GM20000 (cell line): ENCODE measurements at regions not wholly inside any gene's neighbourhood (a gene's known extent, or its start where the extent isn't known, plus 50 kb on each side); places are given as distances from the start of the nearest gene placed in this dataset.

ENCODE experiments used
- DNase-seq: peaks from one replicate; pipeline ENCODE4 v3.0.0; 2012; ENCODE audit warnings: low spot score
- TF ChIP-seq, protein P1 (sequence below): IDR thresholded peaks from 2 replicates; pipeline ENCODE4 v1.5.1; 2012; ENCODE audit warnings: mild to moderate bottlenecking, control low read depth; ENCODE audit errors: extremely low read depth, missing control alignments

DNA sequence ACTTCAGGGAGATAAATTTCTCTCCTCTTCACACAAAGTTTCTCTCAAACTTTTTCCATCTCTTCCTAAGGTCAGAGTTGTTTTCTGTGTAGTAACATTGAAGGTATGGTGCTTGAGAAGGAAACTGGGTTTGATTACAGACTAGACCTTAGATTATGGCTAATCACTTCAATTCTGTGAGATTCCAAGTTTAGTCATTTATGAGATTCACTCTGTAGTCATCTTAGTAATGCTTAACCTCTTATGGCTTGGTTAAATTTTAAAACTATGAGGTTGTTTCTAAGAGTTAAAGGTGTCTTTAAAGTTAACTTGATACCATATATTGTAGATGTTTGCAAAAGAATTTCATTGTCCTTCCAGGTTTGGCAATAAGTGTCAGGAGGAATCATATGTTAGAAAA is 1092.2 kb downstream of the KCNT2 start:
- no peak for DNase-seq

DNA sequence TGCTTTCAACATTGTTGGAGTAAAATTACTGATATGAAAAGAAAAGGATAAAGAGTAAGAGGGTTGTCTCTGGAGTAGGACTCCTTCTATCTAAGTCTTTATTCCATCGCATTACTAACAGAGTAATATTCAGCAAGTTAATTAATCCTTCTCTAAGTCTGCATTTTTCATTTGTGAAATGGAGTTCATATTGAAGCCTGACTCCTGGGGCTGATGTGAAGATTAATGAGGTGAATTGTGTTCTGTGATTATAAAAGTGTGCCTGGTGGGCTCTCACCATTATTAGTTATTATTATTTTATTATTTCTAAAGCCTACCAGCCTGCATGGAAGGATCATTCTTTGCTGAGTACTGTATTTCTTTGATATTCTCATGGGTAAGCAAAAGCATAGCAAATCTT is 1096.7 kb downstream of the KCNT2 start:
- no peak for DNase-seq
- TF ChIP-seq, protein P1, sequence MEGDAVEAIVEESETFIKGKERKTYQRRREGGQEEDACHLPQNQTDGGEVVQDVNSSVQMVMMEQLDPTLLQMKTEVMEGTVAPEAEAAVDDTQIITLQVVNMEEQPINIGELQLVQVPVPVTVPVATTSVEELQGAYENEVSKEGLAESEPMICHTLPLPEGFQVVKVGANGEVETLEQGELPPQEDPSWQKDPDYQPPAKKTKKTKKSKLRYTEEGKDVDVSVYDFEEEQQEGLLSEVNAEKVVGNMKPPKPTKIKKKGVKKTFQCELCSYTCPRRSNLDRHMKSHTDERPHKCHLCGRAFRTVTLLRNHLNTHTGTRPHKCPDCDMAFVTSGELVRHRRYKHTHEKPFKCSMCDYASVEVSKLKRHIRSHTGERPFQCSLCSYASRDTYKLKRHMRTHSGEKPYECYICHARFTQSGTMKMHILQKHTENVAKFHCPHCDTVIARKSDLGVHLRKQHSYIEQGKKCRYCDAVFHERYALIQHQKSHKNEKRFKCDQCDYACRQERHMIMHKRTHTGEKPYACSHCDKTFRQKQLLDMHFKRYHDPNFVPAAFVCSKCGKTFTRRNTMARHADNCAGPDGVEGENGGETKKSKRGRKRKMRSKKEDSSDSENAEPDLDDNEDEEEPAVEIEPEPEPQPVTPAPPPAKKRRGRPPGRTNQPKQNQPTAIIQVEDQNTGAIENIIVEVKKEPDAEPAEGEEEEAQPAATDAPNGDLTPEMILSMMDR = no peak

More for the DNA sequence above, 1092.2 kb downstream of the KCNT2 start:
- TF ChIP-seq, protein P1 = no peak

DNA sequence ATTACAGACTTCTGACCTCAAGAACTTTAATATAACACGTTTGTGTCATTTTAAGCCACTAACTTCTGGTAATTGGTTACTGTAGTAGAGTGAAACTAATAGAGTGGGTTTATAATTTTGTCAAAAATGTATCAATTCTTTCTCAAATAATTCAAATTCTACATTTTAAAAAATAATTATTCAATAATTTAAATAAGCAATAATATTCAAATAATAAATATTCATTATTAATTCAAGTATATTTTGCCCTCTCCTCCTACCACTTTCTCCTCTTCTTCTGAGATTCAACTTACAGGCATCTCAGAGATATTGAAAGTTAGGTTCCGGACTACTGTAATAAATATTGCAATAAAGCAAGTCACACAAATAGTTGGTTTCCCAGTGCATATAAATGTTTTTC is 1107.1 kb downstream of the KCNT2 start:
- DNase-seq = no peak
- TF ChIP-seq, protein P1 = no peak

DNA sequence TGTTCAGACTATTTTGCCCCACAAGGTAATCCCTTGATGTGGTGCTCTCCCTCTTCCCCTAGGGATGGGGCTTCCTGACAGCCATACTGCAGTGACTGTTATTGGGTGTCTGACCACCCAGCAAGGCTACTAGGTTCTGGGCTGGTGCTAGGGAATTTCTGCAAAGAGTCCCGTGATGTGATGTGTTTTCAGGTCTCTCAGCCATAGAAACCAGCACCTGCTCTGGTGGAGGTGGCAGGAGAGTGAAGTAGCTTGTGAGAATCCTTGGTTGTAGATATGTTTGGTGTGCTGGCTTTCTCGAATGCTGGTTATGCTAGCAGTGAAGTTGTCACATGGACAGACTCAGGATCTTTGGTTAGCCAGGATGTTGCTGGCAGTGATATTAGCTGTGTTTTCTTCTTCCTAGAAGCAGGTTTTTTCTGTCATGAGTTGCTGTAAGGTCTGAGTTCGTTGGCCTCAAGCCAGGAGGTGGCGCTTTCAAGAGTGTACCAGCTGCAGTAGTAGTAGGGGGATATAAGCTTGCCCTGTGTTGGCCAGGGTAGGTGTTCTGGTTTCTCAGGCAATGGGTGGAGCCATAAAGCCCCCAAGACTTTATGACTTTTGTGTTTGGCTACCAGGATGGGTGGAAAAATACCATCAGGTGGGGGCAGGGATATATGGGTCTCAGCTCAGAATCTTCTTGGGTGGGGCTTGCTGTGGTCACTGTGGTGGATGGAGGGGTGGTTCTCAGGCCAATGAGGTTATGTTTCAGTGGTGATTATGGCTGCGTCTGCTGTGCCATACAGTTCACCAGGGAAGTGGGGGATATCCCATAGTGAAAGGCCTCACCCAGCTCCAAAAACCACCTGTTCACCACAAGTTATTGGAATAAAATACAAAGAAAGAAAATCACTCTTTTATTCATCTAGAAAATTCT is 1112.3 kb downstream of the KCNT2 start:
- TF ChIP-seq, protein P1 = no peak
- no peak for DNase-seq

DNA sequence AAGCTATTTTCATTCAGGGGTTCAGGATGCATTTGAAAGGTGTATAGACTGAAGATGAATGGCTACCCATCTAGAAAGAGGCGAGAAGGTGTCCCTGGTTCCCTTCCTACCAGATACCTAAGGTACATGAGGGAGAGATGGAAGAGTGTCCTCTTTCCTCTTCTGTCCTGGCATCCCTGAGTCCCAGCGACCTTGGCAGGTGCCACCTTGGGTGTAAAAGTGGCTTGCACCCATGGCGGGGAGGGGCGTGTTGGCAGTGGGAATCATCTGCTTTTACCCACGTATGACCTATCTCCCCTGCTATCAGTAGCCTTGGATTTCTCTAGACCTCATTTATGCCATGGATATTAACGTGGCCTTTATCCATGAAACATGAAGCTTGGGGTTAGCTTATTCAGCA is 1126.1 kb downstream of the KCNT2 start:
- no peak for DNase-seq
- TF ChIP-seq, protein P1 = no peak

DNA sequence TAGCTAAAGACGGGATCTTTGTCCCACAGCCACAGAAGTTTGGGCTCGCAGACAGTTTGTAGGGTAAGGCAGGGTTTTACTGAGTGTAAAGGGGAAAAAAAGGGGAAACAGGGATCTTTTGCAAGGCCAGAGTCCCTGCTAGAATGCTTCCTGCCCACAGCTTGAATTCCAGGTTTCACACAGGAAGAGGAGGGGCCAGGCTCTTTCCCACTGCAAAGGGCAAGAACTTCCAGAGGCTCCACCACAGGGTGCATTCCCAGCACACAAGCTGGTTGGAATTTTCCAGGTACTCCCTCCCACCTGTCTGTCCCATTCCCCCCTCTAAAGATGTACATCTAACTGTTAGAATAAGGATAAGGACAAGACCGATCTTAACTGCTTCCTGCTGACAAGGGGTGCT is 1126.9 kb downstream of the KCNT2 start:
- DNase-seq = no peak
- TF ChIP-seq, protein P1 = no peak

DNA sequence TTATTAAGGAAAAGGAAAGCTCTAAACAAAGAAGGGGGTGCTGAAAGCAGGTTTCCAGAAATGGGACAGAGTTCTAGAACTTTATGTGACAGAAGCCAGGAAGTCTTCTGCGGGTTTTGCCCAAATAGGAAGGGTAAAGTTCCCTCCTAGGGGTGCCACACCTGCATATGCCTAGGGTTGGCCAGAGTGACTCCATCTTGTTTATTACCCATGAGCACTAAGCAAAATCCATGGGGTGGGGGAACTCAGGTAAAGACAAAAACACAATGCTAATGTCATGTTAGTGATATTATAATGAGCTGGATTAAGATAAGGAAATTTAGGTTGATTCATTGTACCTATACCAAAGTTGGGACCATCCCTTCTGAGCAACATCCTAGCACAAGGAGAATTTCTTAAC is 1132.7 kb downstream of the KCNT2 start:
- no peak for DNase-seq
- TF ChIP-seq, protein P1 = no peak
